GM12873 (cell line): ENCODE measurements at regions not wholly inside any gene's neighbourhood (a gene's known extent, or its start where the extent isn't known, plus 50 kb on each side); places are given as distances from the start of the nearest gene placed in this dataset.

Experiments used
- TF ChIP-seq, protein P1 (sequence below): IDR thresholded peaks from 2 replicates; pipeline ENCODE4 v1.5.1; 2012; ENCODE audit warnings: low read depth, mild to moderate bottlenecking, moderate library complexity, low read length, control low read depth; ENCODE audit not compliant: insufficient read depth; ENCODE audit errors: missing control alignments

DNA sequence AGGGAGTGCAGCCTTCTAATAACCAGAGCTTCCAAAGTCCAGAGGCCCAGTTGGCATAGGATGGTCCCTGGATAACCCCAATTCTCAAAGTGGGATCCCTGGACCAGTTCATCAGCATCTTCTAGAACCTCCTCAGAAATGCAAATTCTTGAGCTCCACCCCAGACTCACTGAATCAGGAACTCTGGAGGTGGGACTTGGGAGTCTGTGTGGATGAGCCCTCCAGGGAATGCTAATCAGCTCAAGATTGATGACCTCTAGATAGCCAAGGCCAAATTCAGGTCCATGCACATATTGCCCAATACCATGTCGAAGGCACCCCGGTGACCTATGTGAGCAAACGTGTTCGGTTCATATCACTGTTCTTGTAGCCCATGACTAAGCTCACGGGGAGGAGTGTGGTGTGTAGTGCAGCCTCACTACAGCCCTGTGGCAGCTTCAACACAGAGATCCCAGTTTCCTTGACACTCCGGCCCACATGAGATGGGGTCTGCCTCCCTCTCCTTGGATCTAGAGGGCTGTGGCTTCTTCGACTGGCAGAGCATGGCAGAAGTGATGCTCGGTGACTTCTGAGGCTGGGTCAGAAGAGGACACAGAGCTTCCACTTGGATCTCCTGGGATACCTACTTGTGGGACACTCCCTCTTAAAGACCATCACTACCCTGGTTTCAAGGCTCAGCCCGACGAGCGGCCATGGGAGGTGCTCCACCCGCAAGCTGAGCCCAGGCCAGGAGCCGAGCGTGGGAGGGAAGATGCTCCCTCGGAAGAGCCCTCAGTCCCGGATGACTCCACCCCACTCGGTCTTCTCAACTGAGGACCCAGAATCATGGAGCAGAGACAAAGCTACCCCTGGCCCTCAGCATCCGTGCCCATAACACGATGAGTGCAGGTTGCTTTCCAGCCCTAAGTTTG lies 151.1 kb upstream of the CST7 start:
- TF ChIP-seq, protein P1, sequence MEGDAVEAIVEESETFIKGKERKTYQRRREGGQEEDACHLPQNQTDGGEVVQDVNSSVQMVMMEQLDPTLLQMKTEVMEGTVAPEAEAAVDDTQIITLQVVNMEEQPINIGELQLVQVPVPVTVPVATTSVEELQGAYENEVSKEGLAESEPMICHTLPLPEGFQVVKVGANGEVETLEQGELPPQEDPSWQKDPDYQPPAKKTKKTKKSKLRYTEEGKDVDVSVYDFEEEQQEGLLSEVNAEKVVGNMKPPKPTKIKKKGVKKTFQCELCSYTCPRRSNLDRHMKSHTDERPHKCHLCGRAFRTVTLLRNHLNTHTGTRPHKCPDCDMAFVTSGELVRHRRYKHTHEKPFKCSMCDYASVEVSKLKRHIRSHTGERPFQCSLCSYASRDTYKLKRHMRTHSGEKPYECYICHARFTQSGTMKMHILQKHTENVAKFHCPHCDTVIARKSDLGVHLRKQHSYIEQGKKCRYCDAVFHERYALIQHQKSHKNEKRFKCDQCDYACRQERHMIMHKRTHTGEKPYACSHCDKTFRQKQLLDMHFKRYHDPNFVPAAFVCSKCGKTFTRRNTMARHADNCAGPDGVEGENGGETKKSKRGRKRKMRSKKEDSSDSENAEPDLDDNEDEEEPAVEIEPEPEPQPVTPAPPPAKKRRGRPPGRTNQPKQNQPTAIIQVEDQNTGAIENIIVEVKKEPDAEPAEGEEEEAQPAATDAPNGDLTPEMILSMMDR = no peak

DNA sequence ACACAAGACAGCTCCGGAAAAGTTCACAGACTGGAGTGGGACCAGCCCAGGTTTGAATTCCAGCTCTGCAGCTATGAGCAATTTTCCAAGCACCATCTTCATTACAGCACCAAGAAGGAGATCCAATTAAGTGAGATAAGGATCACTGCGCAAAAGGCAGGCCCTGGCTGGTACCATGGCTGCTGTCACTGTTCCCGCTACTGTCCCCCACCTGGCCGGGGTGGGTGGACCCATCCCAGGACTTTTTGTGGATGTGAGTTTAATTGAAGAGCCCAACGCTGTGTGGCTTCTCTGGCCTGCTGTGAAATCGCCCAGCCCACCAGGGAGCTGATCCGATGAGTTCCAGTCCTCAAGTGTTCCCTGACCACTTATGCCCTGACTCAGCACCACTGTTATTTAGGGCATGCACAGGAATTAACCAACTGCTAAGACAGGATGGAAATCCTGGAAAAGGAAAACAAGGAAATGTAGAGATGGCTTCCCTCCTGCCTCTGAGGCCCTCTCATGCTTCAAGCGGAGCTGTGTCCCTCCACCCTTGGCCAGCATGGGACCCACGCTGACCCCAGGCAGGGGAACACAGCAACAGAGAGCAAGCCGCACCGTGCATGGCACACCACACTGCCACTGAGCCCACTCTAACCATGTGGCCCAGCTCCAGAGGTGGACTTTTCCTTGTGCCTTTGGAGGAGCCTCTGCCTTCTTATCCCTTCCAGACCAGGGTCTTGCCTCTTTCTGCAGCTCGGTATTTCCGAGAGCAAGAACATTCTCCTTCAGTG lies 150.0 kb upstream of the CST7 start:
- TF ChIP-seq, protein P1 = no peak

DNA sequence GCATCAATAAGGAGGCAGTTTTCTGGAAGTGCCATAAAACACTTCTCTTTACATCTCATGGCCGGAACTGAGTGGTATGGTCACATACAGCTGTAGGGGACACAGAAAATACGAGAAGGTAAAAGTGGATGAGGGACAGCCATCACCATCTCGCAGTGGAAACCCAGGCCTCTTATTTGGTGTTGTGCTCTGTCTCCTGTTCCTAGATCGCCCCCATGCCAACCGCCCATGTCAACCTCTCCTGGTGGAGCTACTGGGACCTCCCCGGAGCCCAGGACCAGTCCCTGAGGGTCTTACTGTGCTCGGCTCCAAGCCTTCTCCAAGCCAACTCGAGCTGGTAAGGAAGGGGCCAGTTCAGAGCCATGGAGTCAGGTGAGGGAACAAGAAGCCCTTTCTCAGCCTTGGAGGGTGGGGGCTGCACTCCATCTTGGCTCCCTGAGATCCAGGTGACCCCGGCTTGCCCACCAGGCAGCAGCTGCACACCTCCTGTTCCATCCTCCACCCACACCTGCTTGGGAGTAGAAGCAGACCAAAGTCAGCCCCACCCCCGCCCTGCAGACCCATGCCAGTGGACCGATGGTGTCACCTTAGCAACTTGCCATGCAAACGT lies 149.0 kb upstream of the CST7 start:
- TF ChIP-seq, protein P1 = no peak

- TF ChIP-seq, protein P1 = no peak
Measured at GRCh38 chr20:24802286-24802820, 146.7 kb upstream of the CST7 start.

- TF ChIP-seq, protein P1 = no peak
Measured at GRCh38 chr20:24804481-24805206, 144.4 kb upstream of the CST7 start.

DNA sequence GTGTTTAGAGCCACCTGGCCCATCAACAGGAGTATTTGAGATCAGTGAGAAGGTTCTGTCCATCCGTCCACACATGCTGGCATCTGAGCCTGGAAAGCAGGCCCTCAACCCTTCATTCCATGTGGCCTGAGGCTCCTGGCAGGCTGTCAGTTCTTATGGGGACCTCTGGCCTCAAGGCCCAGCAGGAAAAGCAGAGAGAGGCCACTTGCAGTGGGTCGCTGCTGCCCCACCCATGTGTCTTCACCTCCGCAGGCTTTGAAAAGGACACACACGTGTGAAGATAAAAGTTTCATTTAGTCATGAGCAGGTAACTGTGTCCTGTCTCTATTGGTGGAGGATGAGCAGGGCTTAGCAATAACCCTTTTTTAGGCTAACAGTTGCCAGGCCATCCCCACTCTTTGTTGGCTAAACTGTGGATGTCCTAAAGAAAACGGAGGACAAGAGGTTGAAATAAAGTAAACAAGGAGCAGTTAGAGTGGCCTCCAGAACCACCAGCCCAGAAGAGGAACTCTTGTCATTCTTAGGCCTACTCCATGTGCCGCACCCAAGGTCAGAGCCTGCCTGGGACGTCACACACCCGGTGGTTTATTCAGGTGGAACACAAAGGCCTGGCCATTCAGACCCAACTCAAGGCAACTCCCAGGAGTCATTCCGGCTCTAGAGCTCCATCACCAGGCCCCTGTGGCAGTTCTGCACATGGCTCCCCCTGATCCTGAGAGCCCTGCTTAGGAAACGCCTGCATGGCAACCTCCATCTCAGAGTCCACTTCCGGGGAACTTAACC lies 143.4 kb upstream of the CST7 start:
- TF ChIP-seq, protein P1 = no peak
